H9 (cell line): ENCODE measurements at regions not wholly inside any gene's neighbourhood (a gene's known extent, or its start where the extent isn't known, plus 50 kb on each side); places are given as distances from the start of the nearest gene placed in this dataset.

Experiments used
- DNase-seq: peaks from one replicate; pipeline ENCODE4 v3.0.0-alpha.2; 2017
- H2AFZ ChIP-seq: one replicate; pipeline ENCODE4 v1.6.1; 2013; ENCODE audit warnings: mild to moderate bottlenecking, low read length, control low read depth, moderate library complexity
- H2AK5ac ChIP-seq: 2 replicates; pipeline ENCODE4 v1.6.1; 2013; ENCODE audit warnings: low read length, control low read depth, mixed read lengths; ENCODE audit not compliant: insufficient read length
- H2BK120ac ChIP-seq: one replicate; pipeline ENCODE4 v1.6.1; 2013; ENCODE audit warnings: low read depth, mild to moderate bottlenecking, low read length, control low read depth, inconsistent platforms; ENCODE audit not compliant: poor library complexity, severe bottlenecking
- H2BK12ac ChIP-seq: 2 replicates; pipeline ENCODE4 v1.6.1; 2013; ENCODE audit warnings: low read length, control low read depth, mixed read lengths, low read depth; ENCODE audit not compliant: insufficient read length
- H2BK15ac ChIP-seq: 2 replicates; pipeline ENCODE4 v1.6.1; 2013; ENCODE audit warnings: low read depth, low read length, control low read depth
- H2BK20ac ChIP-seq: one replicate; pipeline ENCODE4 v1.6.1; 2013; ENCODE audit warnings: low read depth, mild to moderate bottlenecking, low read length, control low read depth, inconsistent platforms; ENCODE audit not compliant: poor library complexity, severe bottlenecking
- H2BK5ac ChIP-seq: 2 replicates; pipeline ENCODE4 v1.6.1; 2013; ENCODE audit warnings: low read length, control low read depth, mixed read lengths; ENCODE audit not compliant: insufficient read length
- H3K14ac ChIP-seq: 2 replicates; pipeline ENCODE4 v1.6.1; 2013; ENCODE audit warnings: low read length, control low read depth; ENCODE audit not compliant: insufficient read depth
- H3K18ac ChIP-seq: 2 replicates; pipeline ENCODE4 v1.6.1; 2013; ENCODE audit warnings: low read depth, mild to moderate bottlenecking, mixed read lengths, low read length, control low read depth; ENCODE audit not compliant: insufficient read length
- H3K23ac ChIP-seq: 2 replicates; pipeline ENCODE4 v1.6.1; 2013; ENCODE audit warnings: low read length, control low read depth, mixed read lengths, low read depth; ENCODE audit not compliant: insufficient read length
- H3K23me2 ChIP-seq: 2 replicates; pipeline ENCODE4 v1.6.1; 2013; ENCODE audit warnings: low read depth, mild to moderate bottlenecking, mixed read lengths, low read length, control low read depth; ENCODE audit not compliant: insufficient read length, poor library complexity, severe bottlenecking
- H3K27ac ChIP-seq: 2 replicates; pipeline ENCODE4 v1.5.1; 2013; ENCODE audit warnings: low read length, control low read depth, mixed read lengths, low read depth; ENCODE audit not compliant: insufficient read length
- H3K27me3 ChIP-seq: 2 replicates; pipeline ENCODE4 v1.6.1; 2013; ENCODE audit warnings: low read length, control low read depth, inconsistent platforms; ENCODE audit not compliant: insufficient read depth
- H3K4ac ChIP-seq: 2 replicates; pipeline ENCODE4 v1.6.1; 2013; ENCODE audit warnings: low read depth, mild to moderate bottlenecking, control low read depth, inconsistent platforms, low read length, moderate library complexity
- H3K4me1 ChIP-seq: 2 replicates; pipeline ENCODE4 v1.6.1; 2013; ENCODE audit warnings: low read length, control low read depth, inconsistent platforms; ENCODE audit not compliant: insufficient read depth
- H3K4me2 ChIP-seq: 2 replicates; pipeline ENCODE4 v1.6.1; 2013; ENCODE audit warnings: low read length, control low read depth, mixed read lengths; ENCODE audit not compliant: insufficient read length, insufficient read depth
- H3K56ac ChIP-seq: 2 replicates; pipeline ENCODE4 v1.6.1; 2013; ENCODE audit warnings: low read depth, mild to moderate bottlenecking, mixed read lengths, low read length, control low read depth; ENCODE audit not compliant: insufficient read length
- H3K79me1 ChIP-seq: 2 replicates; pipeline ENCODE4 v1.6.1; 2013; ENCODE audit warnings: low read depth, mild to moderate bottlenecking, moderate library complexity, low read length, control low read depth, inconsistent platforms; ENCODE audit not compliant: insufficient read depth, poor library complexity, severe bottlenecking
- H3K79me2 ChIP-seq: 2 replicates; pipeline ENCODE4 v1.6.1; 2013; ENCODE audit warnings: low read length, control low read depth, inconsistent platforms; ENCODE audit not compliant: insufficient read depth
- H3K9ac ChIP-seq: 2 replicates; pipeline ENCODE4 v1.6.1; 2013; ENCODE audit warnings: low read length, control low read depth, mixed read lengths; ENCODE audit not compliant: insufficient read length; ENCODE audit errors: extremely low read depth
- H3K9me3 ChIP-seq: one replicate; pipeline ENCODE4 v1.6.1; 2013; ENCODE audit warnings: low read depth, low read length, inconsistent platforms; ENCODE audit not compliant: control insufficient read depth
- H3T11ph ChIP-seq: one replicate; pipeline ENCODE4 v1.6.1; 2013; ENCODE audit warnings: mild to moderate bottlenecking, low read length, control low read depth, inconsistent platforms
- H4K20me1 ChIP-seq: one replicate; pipeline ENCODE4 v1.6.1; 2013; ENCODE audit not compliant: control insufficient read depth, insufficient read length, insufficient read depth
- H4K5ac ChIP-seq: 2 replicates; pipeline ENCODE4 v1.6.1; 2013; ENCODE audit warnings: low read depth, mild to moderate bottlenecking, mixed read lengths, low read length, control low read depth; ENCODE audit not compliant: insufficient read length
- H4K8ac ChIP-seq: replicated peaks from 2 replicates; pipeline ENCODE4 v1.6.1; 2013; ENCODE audit warnings: low read length, control low read depth, mixed read lengths, low read depth; ENCODE audit not compliant: insufficient read length
- H4K91ac ChIP-seq: 2 replicates; pipeline ENCODE4 v1.6.1; 2013; ENCODE audit warnings: low read depth, mild to moderate bottlenecking, moderate library complexity, mixed read lengths, low read length, control low read depth; ENCODE audit not compliant: insufficient read length
- H3K27ac Mint-ChIP-seq, 3 experiments: 2 replicates in 2 of 3; 3 replicates in 1 of 3; pipeline ENCODE4 v1.8.0; 2020 to 2021; ENCODE audit warnings: mixed read lengths in 3 of 3, mild to moderate bottlenecking in 1 of 3, moderate library complexity in 1 of 3
- H3K27me3 Mint-ChIP-seq: 2 replicates; pipeline ENCODE4 v1.8.0; 2021; ENCODE audit warnings: low read depth, mild to moderate bottlenecking, moderate library complexity, mixed read lengths
- H3K36me3 Mint-ChIP-seq, 3 experiments: 2 replicates in 2 of 3; 3 replicates in 1 of 3; pipeline ENCODE4 v1.8.0; 2020 to 2021; ENCODE audit warnings: low read depth in 3 of 3, mixed read lengths in 3 of 3; ENCODE audit not compliant: insufficient read depth in 1 of 3
- H3K4me1 Mint-ChIP-seq, 2 experiments: 2 replicates each; pipeline ENCODE4 v1.8.0; 2020; ENCODE audit warnings: mixed read lengths in 2 of 2
- H3K4me3 Mint-ChIP-seq, 2 experiments: 2 replicates in 1 of 2; 3 replicates in 1 of 2; pipeline ENCODE4 v1.8.0; 2020 to 2021; ENCODE audit warnings: mild to moderate bottlenecking in 2 of 2, mixed read lengths in 2 of 2, moderate library complexity in 1 of 2
- H3K9me3 Mint-ChIP-seq, 2 experiments: 2 replicates in 1 of 2; 3 replicates in 1 of 2; pipeline ENCODE4 v1.8.0; 2020; ENCODE audit warnings: mild to moderate bottlenecking in 2 of 2, mixed read lengths in 2 of 2, moderate library complexity in 1 of 2
- CTCF ChIP-seq: fragments of 200-600 bp; sonication (generic); conservative IDR thresholded peaks from 3 replicates; pipeline ENCODE4 v1.8.0; 2021; ENCODE audit warnings: antibody characterized with exemption, mild to moderate bottlenecking
- WGBS: extraction: QIAGEN DNeasy Blood & Tissue Kit; methylation state at CpG from one replicate; pipeline ENCODE4 v1.1.7; 2013; ENCODE audit warnings: missing lambda C conversion rate, low lambda C conversion rate, mixed read lengths; ENCODE audit not compliant: insufficient read length; ENCODE audit errors: extremely low coverage; 5-methylcytosine and 5-hydroxymethylcytosine counted together

- Histone ChIP-seq H4K91ac (no peak overlapping the region), H3K79me1 (no peaks in the 10 kb centered on the region), H2BK5ac (no peak overlapping the region), H4K20me1 (no peaks in the 10 kb centered on the region), H2AK5ac (no peak overlapping the region), H2BK15ac (no peak overlapping the region), H3K23ac (no peak overlapping the region), H3K79me2 (no peaks in the 10 kb centered on the region), H3T11ph (no peak overlapping the region), H3K56ac (no peak overlapping the region), H3K4ac (no peak overlapping the region), H3K14ac (no peak overlapping the region), H2BK20ac (no peak overlapping the region), H3K9me3 (no peaks in the 10 kb centered on the region), H2BK12ac (no peak overlapping the region), H2AFZ (no peak overlapping the region), H3K23me2 (no peaks in the 10 kb centered on the region), H3K9ac (no peak overlapping the region), H4K5ac (no peak overlapping the region), H3K4me2 (no peak overlapping the region), H3K4me1 (no peaks in the 10 kb centered on the region), H3K27me3 (no peaks in the 10 kb centered on the region), H3K27ac (no peak overlapping the region), H3K18ac (no peak overlapping the region), H2BK120ac (no peak overlapping the region), H4K8ac (no peak overlapping the region)
- Mint-ChIP-seq H3K27ac (no peak overlapping the region), H3K36me3 (no peaks in the 10 kb centered on the region), H3K4me1 (no peaks in the 10 kb centered on the region), H3K9me3 (no peaks in the 10 kb centered on the region), H3K27me3 (no peaks in the 10 kb centered on the region), H3K4me3 (no peak overlapping the region)
- TF ChIP-seq CTCF: no peak
- DNase-seq: no peak
- WGBS: no CpG with 5 or more reads among the region's 2 CpGs
Measured at GRCh38 chr2:59770651-59771050, 782.8 kb downstream of the BCL11A start.
